GM12878 (cell line): ENCODE measurements at regions not wholly inside any gene's neighbourhood (a gene's known extent, or its start where the extent isn't known, plus 50 kb on each side); places are given as distances from the start of the nearest gene placed in this dataset.

ENCODE experiments used
- ATAC-seq: fragments of 200-7000 bp; cut with Tn5 transposase; 3 replicates; pipeline ENCODE4 v1.9.1; 2020; ENCODE audit warnings: mild to moderate bottlenecking, moderate library complexity
- BruUV-seq: library from RNA; stranded (reverse); fragments of 400-500 nt; replicated peaks from 2 replicates; lab custom pipeline; 2021; lab: Mats Ljungman, UMichigan
- CTCF ChIA-PET: fragments of 300-600 bp; sonication (Branson Sonifier 250); formaldehyde crosslinking; extraction: SDS; loops from one replicate; lab custom pipeline; 2021; ENCODE audit warnings: inconsistent platforms; lab: Yijun Ruan, JAX
- POLR2A ChIA-PET: fragments of 350-600 bp; formaldehyde crosslinking; extraction: SDS; loops from one replicate; lab custom pipeline; 2021; ENCODE audit warnings: inconsistent platforms; lab: Charles Lee
- RAD21 ChIA-PET: fragments of 300-600 bp; sonication (Branson Sonifier 250); formaldehyde crosslinking; loops from one replicate; lab custom pipeline; 2023; ENCODE audit warnings: antibody characterized with exemption; ENCODE audit not compliant: unreplicated experiment; lab: Charles Lee
- SMC1A ChIA-PET: fragments of 300-600 bp; sonication (Branson Sonifier 250); formaldehyde crosslinking; loops from one replicate; lab custom pipeline; 2023; ENCODE audit not compliant: unreplicated experiment, uncharacterized antibody; lab: Charles Lee
- DNase-seq: peaks from one replicate; pipeline ENCODE4 v3.0.0-alpha.2; 2011; ENCODE audit warnings: low read depth, low spot score
- FAIRE-seq: peaks from 3 replicates; lab custom pipeline; 2011; peaks lifted over from hg19 to GRCh38; lab: Jason Lieb, UNC
- H2AFZ ChIP-seq: 2 replicates; pipeline ENCODE4 v1.6.0; 2011; ENCODE audit warnings: low read depth, low read length, control low read depth; ENCODE audit not compliant: control insufficient read depth
- H3K27ac ChIP-seq: 2 replicates; pipeline ENCODE4 v1.5.1; 2011; ENCODE audit warnings: control low read depth; ENCODE audit not compliant: control insufficient read depth, insufficient read depth
- H3K27me3 ChIP-seq, 2 experiments: replicated peaks in 1 of 2; 2 replicates each; pipeline versions ENCODE4 v1.6.0 to v1.6.1; 2011; ENCODE audit warnings: low read length in 1 of 2; ENCODE audit not compliant: control insufficient read depth in 2 of 2, insufficient read depth in 2 of 2
- H3K36me3 ChIP-seq, 2 experiments: 2 replicates each; pipeline ENCODE4 v1.5.1; 2011; ENCODE audit warnings: low read length in 1 of 2; ENCODE audit not compliant: control insufficient read depth in 2 of 2, insufficient read depth in 2 of 2
- H3K4me1 ChIP-seq: 2 replicates; pipeline ENCODE4 v1.6.1; 2011; ENCODE audit warnings: mild to moderate bottlenecking, low read length, moderate library complexity, mixed read lengths; ENCODE audit not compliant: control insufficient read depth, insufficient read depth
- H3K4me2 ChIP-seq: 2 replicates; pipeline ENCODE4 v1.6.0; 2011; ENCODE audit warnings: control low read depth; ENCODE audit not compliant: control insufficient read depth, insufficient read depth
- H3K4me3 ChIP-seq: fragments of 200-600 bp; sonication (generic); 2 replicates; pipeline ENCODE4 v1.5.1; 2016
- H3K79me2 ChIP-seq: 2 replicates; pipeline ENCODE4 v1.6.0; 2011; ENCODE audit warnings: low read length; ENCODE audit not compliant: control insufficient read depth, insufficient read depth
- H3K9ac ChIP-seq: 2 replicates; pipeline ENCODE4 v1.8.0; 2011; ENCODE audit warnings: low read length, control low read depth, mixed read lengths; ENCODE audit not compliant: control insufficient read depth, insufficient read depth
- H3K9me3 ChIP-seq: replicated peaks from 3 replicates; pipeline ENCODE4 v1.5.1; 2011; ENCODE audit warnings: mild to moderate bottlenecking, low read length; ENCODE audit not compliant: control insufficient read depth, insufficient read depth
- H4K20me1 ChIP-seq: 2 replicates; pipeline ENCODE4 v1.6.0; 2011; ENCODE audit not compliant: control insufficient read depth, insufficient read depth
- CHD2 ChIP-seq: IDR thresholded peaks from 2 replicates; pipeline ENCODE4 v1.6.1; 2011; ENCODE audit warnings: low read depth, low read length, improper control_type of control experiment, borderline replicate concordance
- EED ChIP-seq: sonication (generic); IDR thresholded peaks from 2 replicates; pipeline ENCODE4 v1.6.1; 2016; ENCODE audit warnings: antibody characterized with exemption, low read depth
- HDAC2 ChIP-seq: fragments of 200-600 bp; sonication (generic); IDR thresholded peaks from 2 replicates; pipeline ENCODE4 v1.6.1; 2017
- LARP7 ChIP-seq: fragments of 450-650 bp; IDR thresholded peaks from 2 replicates; pipeline ENCODE4 v1.6.1; 2017; ENCODE audit warnings: mild to moderate bottlenecking
- MEF2A ChIP-seq: IDR thresholded peaks from 2 replicates; pipeline ENCODE4 v1.6.1; 2011; ENCODE audit warnings: low read depth, mild to moderate bottlenecking, low read length, moderate library complexity; ENCODE audit not compliant: insufficient read depth
- ZNF207 ChIP-seq: fragments of 450-650 bp; IDR thresholded peaks from 2 replicates; pipeline ENCODE4 v1.6.1; 2014; ENCODE audit warnings: antibody characterized with exemption, mild to moderate bottlenecking, borderline replicate concordance
- WGBS: methylation state at CpG from one replicate; pipeline ENCODE4 v1.1.6; 2016; ENCODE audit warnings: low lambda C conversion rate; ENCODE audit not compliant: insufficient replicate concordance, insufficient coverage; ENCODE audit errors: missing lambda C conversion rate; 5-methylcytosine and 5-hydroxymethylcytosine counted together
- in situ Hi-C: fragments of 300-500 bp; cut with MboI; formaldehyde crosslinking; loops from 9 replicates; pipeline ENCODE4 v1.14.3; 2018; ENCODE audit warnings: mixed read lengths
- intact Hi-C: fragments of 100-400 bp; cut with micrococcal nuclease; formaldehyde crosslinking; loops from one replicate; pipeline ENCODE4 v1.14.2; 2022; ENCODE audit not compliant: unreplicated experiment
- TF ChIP-seq, protein P1 (sequence below): fragments of 450-650 bp; IDR thresholded peaks from 2 replicates; pipeline ENCODE4 v1.6.1; 2017; ENCODE audit warnings: mild to moderate bottlenecking, moderate library complexity

GRCh38 chr17:31678431-31678830, 180.6 kb downstream of the COPRS start:
- Histone ChIP-seq H3K4me1 (peaks cover 5% of the 10 kb centered on the region; the same call in 1 of the 2 replicates), H3K27me3 (no peaks in the 10 kb centered on the region; a peak in 1 of 4 replicates), H3K79me2 (no peaks in the 10 kb centered on the region), H3K27ac (no peak overlapping the region), H3K9me3 (no peaks in the 10 kb centered on the region; the same call in 2 of the 3 replicates), H3K36me3 (no peaks in the 10 kb centered on the region), H3K9ac (no peak overlapping the region), H4K20me1 (no peaks in the 10 kb centered on the region), H3K4me3 (no peak overlapping the region), H3K4me2 (no peak overlapping the region), H2AFZ (no peak overlapping the region)
- intact Hi-C loops (no loop called here), in situ Hi-C loops (no loop called here)
- TF ChIP-seq CHD2: no peak
- TF ChIP-seq LARP7: no peak
- TF ChIP-seq HDAC2: no peak
- TF ChIP-seq EED: no peak
- no peak for TF ChIP-seq ZNF207
- no peak for TF ChIP-seq MEF2A
- TF ChIP-seq, protein P1, sequence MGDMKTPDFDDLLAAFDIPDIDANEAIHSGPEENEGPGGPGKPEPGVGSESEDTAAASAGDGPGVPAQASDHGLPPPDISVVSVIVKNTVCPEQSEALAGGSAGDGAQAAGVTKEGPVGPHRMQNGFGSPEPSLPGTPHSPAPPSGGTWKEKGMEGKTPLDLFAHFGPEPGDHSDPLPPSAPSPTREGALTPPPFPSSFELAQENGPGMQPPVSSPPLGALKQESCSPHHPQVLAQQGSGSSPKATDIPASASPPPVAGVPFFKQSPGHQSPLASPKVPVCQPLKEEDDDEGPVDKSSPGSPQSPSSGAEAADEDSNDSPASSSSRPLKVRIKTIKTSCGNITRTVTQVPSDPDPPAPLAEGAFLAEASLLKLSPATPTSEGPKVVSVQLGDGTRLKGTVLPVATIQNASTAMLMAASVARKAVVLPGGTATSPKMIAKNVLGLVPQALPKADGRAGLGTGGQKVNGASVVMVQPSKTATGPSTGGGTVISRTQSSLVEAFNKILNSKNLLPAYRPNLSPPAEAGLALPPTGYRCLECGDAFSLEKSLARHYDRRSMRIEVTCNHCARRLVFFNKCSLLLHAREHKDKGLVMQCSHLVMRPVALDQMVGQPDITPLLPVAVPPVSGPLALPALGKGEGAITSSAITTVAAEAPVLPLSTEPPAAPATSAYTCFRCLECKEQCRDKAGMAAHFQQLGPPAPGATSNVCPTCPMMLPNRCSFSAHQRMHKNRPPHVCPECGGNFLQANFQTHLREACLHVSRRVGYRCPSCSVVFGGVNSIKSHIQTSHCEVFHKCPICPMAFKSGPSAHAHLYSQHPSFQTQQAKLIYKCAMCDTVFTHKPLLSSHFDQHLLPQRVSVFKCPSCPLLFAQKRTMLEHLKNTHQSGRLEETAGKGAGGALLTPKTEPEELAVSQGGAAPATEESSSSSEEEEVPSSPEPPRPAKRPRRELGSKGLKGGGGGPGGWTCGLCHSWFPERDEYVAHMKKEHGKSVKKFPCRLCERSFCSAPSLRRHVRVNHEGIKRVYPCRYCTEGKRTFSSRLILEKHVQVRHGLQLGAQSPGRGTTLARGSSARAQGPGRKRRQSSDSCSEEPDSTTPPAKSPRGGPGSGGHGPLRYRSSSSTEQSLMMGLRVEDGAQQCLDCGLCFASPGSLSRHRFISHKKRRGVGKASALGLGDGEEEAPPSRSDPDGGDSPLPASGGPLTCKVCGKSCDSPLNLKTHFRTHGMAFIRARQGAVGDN: no peak
- 0% methylated on average over 1 of the region's 1 CpG for WGBS
- POLR2A ChIA-PET: no interaction called here
- SMC1A ChIA-PET: interaction anchor here (2.1 kb wide), 1 partner anchor 144 kb away, joined by 6 read pairs; no protein-coding TSS in a partner anchor
- no TSS peak for BruUV-seq
- ATAC-seq (no peak), FAIRE-seq (no peak), DNase-seq (no peak)
- RAD21 ChIA-PET: no interaction called here
- CTCF ChIA-PET: interaction anchor here (1.0 kb wide), 1 partner anchor 23 kb away, joined by 3 read pairs; no protein-coding TSS in a partner anchor
